ENCODE measurements at regions not wholly inside any gene's neighbourhood (a gene's known extent, or its start where the extent isn't known, plus 50 kb on each side); places are given as distances from the start of the nearest gene placed in this dataset.
"Not testable (repeated sequence)": the region's sequence is repeated elsewhere in the genome, so short reads cannot be mapped to it uniquely, and the experiment has no call there.

DNA sequence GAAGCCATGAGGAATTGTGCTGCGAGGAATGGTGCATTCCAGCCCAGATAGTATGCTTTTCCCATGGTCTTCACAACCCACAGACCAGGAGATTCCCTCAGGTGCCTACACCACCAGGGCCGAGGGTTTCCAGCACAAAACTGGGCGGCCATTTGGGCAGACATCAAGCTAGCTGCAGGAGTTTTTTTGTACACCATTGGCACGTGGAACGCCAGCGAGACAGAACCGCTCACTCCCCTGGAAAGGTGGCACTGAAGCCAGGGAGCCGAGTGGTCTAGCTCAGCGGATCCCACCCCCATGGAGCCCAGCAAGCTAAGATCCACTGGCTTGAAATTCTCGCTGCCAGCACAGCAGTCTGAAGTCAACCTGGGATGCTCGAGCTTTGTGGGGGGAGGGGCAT is 228.6 kb upstream of the SLC30A5 start:
- TF ChIP-seq CTCF, POLR2A, POLR2AphosphoS5 (IDR thresholded peaks at IDR 0.05): not testable (repeated sequence)

Data from gastroesophageal sphincter (tissue), 3 donors.